ENCODE measurements at regions not wholly inside any gene's neighbourhood (a gene's known extent, or its start where the extent isn't known, plus 50 kb on each side); places are given as distances from the start of the nearest gene placed in this dataset.

GRCh38 chr10:33632432-33632831, 298.0 kb upstream of the NRP1 start:
- no peak overlapping the region for H3K4me3 ChIP-seq (ENCODE audit: control insufficient read depth, low read depth, low read length)
- DNase-seq (ENCODE audit: low read depth) = no peak
- no peak for TF ChIP-seq CTCF (IDR thresholded peaks at IDR 0.05; ENCODE audit: control insufficient read depth, insufficient read depth, low read depth, low read length, missing control alignments)

GRCh38 chr10:33631991-33632390, 297.5 kb upstream of the NRP1 start:
- TF ChIP-seq CTCF (IDR thresholded peaks at IDR 0.05; ENCODE audit: control insufficient read depth, insufficient read depth, low read depth, low read length, missing control alignments) = no peak
- H3K4me3 ChIP-seq (ENCODE audit: control insufficient read depth, low read depth, low read length) = no peak overlapping the region
- DNase-seq (ENCODE audit: low read depth) = no peak

GRCh38 chr10:33630761-33631160, 296.3 kb upstream of the NRP1 start:
- no peak for TF ChIP-seq CTCF (IDR thresholded peaks at IDR 0.05; ENCODE audit: control insufficient read depth, insufficient read depth, low read depth, low read length, missing control alignments)
- DNase-seq (ENCODE audit: low read depth) = no peak
- no peak overlapping the region for H3K4me3 ChIP-seq (ENCODE audit: control insufficient read depth, low read depth, low read length)

GRCh38 chr10:33627611-33628010, 293.1 kb upstream of the NRP1 start:
- H3K4me3 ChIP-seq (ENCODE audit: control insufficient read depth, low read depth, low read length) = no peak overlapping the region
- DNase-seq (ENCODE audit: low read depth) = no peak
- TF ChIP-seq CTCF (IDR thresholded peaks at IDR 0.05; ENCODE audit: control insufficient read depth, insufficient read depth, low read depth, low read length, missing control alignments) = no peak

GRCh38 chr10:33626798-33627466, 292.5 kb upstream of the NRP1 start:
- no peak for DNase-seq (ENCODE audit: low read depth)
- H3K4me3 ChIP-seq (ENCODE audit: control insufficient read depth, low read depth, low read length) = no peak overlapping the region
- no peak for TF ChIP-seq CTCF (IDR thresholded peaks at IDR 0.05; ENCODE audit: control insufficient read depth, insufficient read depth, low read depth, low read length, missing control alignments)

GRCh38 chr10:33623669-33624068, 289.2 kb upstream of the NRP1 start:
- no peak for DNase-seq (ENCODE audit: low read depth)
- H3K4me3 ChIP-seq (ENCODE audit: control insufficient read depth, low read depth, low read length) = no peak overlapping the region
- no peak for TF ChIP-seq CTCF (IDR thresholded peaks at IDR 0.05; ENCODE audit: control insufficient read depth, insufficient read depth, low read depth, low read length, missing control alignments)

All from AG09309 (cell line).